AG10803 (cell line): ENCODE measurements at regions not wholly inside any gene's neighbourhood (a gene's known extent, or its start where the extent isn't known, plus 50 kb on each side); places are given as distances from the start of the nearest gene placed in this dataset.
A peak's percentile ranks its signal among the peaks of the same experiment; 100 is the strongest.
"Not testable (repeated sequence)": the region's sequence is repeated elsewhere in the genome, so short reads cannot be mapped to it uniquely, and the experiment has no call there.

Experiments used
- DNase-seq: peaks from one replicate; pipeline ENCODE4 v3.0.0; 2010; ENCODE audit warnings: low read depth
- H3K4me3 ChIP-seq: 2 replicates; pipeline ENCODE4 v1.5.1; 2011; ENCODE audit warnings: mild to moderate bottlenecking, low read length, control low read depth
- CTCF ChIP-seq: conservative IDR thresholded peaks from 2 replicates; pipeline ENCODE4 v1.5.1; 2011; ENCODE audit warnings: mild to moderate bottlenecking, low read length, control low read depth, inconsistent platforms

GRCh38 chr14:37816135-37816534 is 220.7 kb downstream of the TTC6 start:
- no peak overlapping the region for H3K4me3 ChIP-seq
- no peak for TF ChIP-seq CTCF
- no peak for DNase-seq

GRCh38 chr14:37816743-37817295 is 221.4 kb downstream of the TTC6 start:
- H3K4me3 ChIP-seq = no peak overlapping the region
- no peak for TF ChIP-seq CTCF
- DNase-seq = no peak

- DNase-seq = peak; percentile 73
- H3K4me3 ChIP-seq = no peak overlapping the region
- no peak for TF ChIP-seq CTCF
These were observed 224.0 kb downstream of the TTC6 start for GRCh38 chr14:37819155-37820015.

- not testable (repeated sequence) for H3K4me3 ChIP-seq, DNase-seq
These were observed 225.4 kb downstream of the TTC6 start for GRCh38 chr14:37820810-37821209.

GRCh38 chr14:37824939-37825712 is 229.7 kb downstream of the TTC6 start:
- no peak for DNase-seq
- no peak overlapping the region for H3K4me3 ChIP-seq
- TF ChIP-seq CTCF = no peak

- DNase-seq = no peak
- no peak for TF ChIP-seq CTCF
- no peak overlapping the region for H3K4me3 ChIP-seq
These were observed 231.4 kb downstream of the TTC6 start for GRCh38 chr14:37826869-37827268.

- no peak for TF ChIP-seq CTCF
- H3K4me3 ChIP-seq = no peak overlapping the region
- no peak for DNase-seq
These were observed 234.8 kb downstream of the TTC6 start for GRCh38 chr14:37830271-37830670.
